ENCODE measurements at regions not wholly inside any gene's neighbourhood (a gene's known extent, or its start where the extent isn't known, plus 50 kb on each side); places are given as distances from the start of the nearest gene placed in this dataset.
"Not testable (repeated sequence)": the region's sequence is repeated elsewhere in the genome, so short reads cannot be mapped to it uniquely, and the experiment has no call there.

GRCh38 chr3:140871022-140871421, 70.6 kb upstream of the SLC25A36 start:
- DNase-seq: no peak

GRCh38 chr3:140872165-140872564, 69.5 kb upstream of the SLC25A36 start:
- DNase-seq: not testable (repeated sequence)

- DNase-seq: no peak
These were observed 58.1 kb upstream of the SLC25A36 start for GRCh38 chr3:140883428-140884040.

GRCh38 chr3:140885697-140886096, 55.9 kb upstream of the SLC25A36 start:
- DNase-seq: not testable (repeated sequence)
